CD4-positive, alpha-beta T cell treated with Interleukin-15 for 4 hours (primary cell): ENCODE measurements at regions not wholly inside any gene's neighbourhood (a gene's known extent, or its start where the extent isn't known, plus 50 kb on each side); places are given as distances from the start of the nearest gene placed in this dataset.

Experiments used
- DNase-seq: peaks from one replicate; pipeline ENCODE4 v3.0.0-alpha.2; 2020; ENCODE audit warnings: low spot score

- no peak for DNase-seq
Measured at GRCh38 chr14:64639340-64639821, 64.8 kb upstream of the PLEKHG3 start.

- DNase-seq = no peak
Measured at GRCh38 chr14:64640839-64641238, 63.4 kb upstream of the PLEKHG3 start.

GRCh38 chr14:64641760-64642159 is 62.5 kb upstream of the PLEKHG3 start:
- no peak for DNase-seq

GRCh38 chr14:64643709-64644108 is 60.5 kb upstream of the PLEKHG3 start:
- no peak for DNase-seq

GRCh38 chr14:64644629-64645028 is 59.6 kb upstream of the PLEKHG3 start:
- DNase-seq = no peak

GRCh38 chr14:64645220-64645892 is 58.9 kb upstream of the PLEKHG3 start:
- DNase-seq = no peak

- DNase-seq = no peak
Measured at GRCh38 chr14:64646103-64646502, 58.1 kb upstream of the PLEKHG3 start.

- DNase-seq = no peak
Measured at GRCh38 chr14:64649383-64649998, 54.7 kb upstream of the PLEKHG3 start.

- DNase-seq = no peak
Measured at GRCh38 chr14:64653900-64654245, 50.4 kb upstream of the PLEKHG3 start.

- peak; percentile 9 for DNase-seq
Measured at GRCh38 chr14:64654246-64654900, 49.9 kb upstream of the PLEKHG3 start.
